ENCODE measurements at regions not wholly inside any gene's neighbourhood (a gene's known extent, or its start where the extent isn't known, plus 50 kb on each side); places are given as distances from the start of the nearest gene placed in this dataset.
"Not testable (repeated sequence)": the region's sequence is repeated elsewhere in the genome, so short reads cannot be mapped to it uniquely, and the experiment has no call there.

DNA sequence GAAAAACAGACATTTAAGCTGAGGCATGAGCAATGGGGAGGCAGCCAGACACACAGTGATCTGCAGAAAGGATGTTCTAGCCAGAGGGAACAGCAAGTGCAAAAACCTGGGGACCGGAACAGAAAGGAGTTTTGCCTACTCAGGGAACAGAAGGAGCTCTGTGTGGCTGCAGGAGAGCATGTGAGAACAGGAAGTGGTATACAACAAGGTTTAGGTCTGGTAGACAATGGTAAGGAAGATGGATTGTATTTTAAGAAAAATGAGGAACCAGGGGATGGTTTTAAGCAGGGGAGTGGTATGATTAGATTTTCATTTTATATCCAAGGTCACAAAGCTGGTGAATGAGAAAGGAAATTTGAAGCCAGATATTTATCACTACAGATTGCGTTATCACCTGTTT is 157.5 kb downstream of the UNC5CL start:
- no peak for DNase-seq

DNA sequence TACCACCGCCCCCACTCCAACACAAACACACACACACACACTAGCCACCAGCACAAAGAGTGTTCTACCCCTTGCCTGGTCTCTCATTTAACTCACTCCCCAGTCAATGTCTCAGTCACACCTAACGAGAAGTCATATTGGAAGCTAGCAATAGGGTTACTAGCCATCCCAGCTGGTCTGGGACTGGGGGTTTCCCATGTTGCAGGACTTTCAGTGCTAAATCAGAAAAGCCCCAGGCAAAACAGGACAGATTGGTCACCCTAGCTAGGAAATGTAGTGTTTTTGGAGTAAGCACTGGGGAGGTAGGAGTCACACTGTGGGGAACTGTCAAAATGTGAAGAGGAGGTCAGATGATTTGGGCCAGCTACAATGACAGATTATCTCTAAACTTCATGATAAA is 158.1 kb downstream of the UNC5CL start:
- no peak for DNase-seq

DNA sequence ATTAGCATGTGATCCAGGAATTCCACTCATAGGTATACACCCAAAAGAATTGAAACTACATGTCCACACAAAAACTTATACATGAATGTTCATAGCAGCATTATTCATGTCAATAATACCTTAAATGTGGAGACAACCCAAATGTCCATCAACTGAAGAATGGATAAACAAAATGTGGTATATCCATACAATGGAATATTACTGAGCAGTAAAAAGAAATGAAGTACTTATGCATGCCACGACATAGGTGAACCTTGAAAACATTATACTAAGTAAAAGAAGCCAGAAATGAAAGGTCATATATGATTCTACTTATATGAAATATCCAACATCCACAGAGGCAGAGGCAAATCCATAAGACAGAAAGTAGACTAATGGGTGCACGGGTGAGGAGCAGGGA is 159.9 kb downstream of the UNC5CL start:
- DNase-seq = no peak

DNA sequence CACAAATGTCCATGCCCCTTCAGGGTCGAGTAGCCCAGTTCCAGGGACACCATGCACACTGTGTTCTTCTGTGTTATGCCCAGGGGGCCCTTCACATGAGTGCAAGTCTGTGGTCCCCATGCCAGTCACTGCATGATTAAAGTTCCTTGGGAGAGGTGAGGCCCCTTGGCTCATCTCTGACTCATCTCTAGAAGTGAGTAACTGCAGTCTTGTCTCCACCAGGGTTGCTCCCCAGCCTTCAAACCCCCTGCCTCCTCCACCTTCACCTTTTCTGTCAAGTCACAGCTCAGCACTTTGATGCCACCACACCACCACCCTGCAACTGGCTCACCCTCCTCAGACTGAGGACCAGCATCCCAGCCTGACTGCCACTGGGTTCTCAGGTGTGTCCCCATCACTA is 161.7 kb downstream of the UNC5CL start:
- DNase-seq = no peak

DNA sequence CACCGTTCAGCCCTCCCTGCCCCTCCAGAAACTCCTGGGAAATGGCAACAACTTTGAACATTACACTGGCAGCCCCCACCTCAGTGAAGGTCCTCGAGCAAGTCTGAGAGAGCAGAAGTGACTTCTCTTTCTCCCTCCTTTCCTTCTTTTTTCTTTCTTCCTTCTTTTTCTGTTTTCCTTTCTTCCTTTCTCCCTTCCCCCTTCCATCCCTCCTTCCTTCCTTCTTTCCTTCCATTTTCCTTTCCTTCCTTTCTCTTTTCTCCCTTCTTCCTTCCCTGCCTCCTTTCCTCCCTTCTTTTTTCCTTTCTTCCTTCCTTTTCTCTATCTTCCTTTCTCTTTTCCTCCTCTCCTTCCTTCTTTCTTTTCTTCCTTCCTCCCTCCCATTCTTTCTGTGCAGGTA is 162.7 kb downstream of the UNC5CL start:
- no peak for DNase-seq

DNA sequence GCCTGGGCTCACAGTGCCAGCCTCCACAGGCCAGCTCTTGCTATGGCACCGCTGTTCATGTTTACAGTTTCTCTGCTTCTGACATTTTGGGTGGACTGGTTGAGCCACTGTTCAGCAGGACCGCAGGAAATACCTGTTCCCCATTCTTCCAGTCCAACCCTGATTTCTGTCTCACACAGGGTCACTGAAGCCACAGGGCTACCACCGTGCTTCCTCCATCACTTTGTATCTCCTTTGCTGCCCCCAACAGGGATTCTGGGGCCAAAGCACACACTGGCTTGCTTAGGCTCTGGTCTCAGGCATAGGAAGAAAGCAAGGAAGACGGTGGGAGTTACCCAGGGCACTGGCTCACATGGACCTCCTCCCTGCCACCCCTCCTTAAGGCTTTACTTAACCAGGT is 164.5 kb downstream of the UNC5CL start:
- no peak for DNase-seq

DNA sequence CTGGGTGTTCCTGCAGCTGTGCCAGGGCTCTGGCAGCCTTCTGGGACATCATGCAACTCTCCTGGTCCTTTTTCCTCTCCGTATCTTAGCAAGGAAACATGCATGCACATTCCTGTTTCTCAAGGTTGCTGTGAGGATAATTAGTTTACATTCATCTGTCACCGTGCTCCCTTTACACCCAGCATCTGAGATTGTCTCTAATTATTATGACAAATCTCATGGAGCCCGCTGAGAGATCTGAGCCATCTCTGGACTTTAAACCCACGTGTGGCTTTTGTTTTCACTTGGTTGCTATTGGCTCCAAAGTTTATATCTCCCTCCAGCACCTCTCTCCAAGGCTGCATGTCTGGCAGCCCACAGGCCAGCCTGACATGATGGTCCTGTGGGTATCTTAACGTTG is 167.6 kb downstream of the UNC5CL start:
- no peak for DNase-seq

DNA sequence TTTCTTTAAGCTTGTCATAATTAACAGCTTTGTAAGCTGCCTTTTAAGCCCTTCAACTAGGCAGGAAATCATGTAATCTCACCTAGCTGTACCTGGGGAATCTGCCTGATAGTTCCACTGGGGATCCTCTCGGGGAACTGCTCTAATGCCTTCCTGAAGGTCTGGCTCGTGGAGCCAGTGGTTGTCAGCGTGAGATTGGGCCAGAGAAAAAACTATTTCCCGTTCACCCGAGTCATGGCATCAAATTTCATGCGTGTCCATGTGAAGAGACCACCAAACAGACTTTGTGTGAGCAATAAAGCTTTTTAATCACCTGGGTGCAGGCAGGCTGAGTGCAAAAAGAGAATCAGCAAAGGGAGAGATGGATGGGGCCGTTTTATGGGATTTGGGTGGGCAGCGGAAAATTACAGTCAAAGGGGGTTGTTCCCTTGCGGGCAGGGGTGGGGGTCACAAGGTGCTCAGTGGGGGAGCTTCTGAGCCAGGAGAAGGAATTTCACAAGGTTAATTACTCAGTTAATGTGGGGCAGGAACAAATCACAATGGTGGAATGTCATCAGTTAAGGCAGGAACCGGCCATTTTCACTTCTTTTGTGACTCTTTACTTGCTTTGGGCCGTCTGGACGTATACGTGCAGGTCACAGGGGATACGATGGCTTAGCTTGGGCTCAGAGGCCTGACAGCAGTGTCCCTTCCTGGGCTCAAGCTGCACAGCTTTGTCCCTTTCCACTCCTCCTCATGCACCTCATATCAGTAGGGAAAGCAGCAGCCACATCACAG is 170.7 kb downstream of the UNC5CL start:
- not testable (repeated sequence) for DNase-seq

DNA sequence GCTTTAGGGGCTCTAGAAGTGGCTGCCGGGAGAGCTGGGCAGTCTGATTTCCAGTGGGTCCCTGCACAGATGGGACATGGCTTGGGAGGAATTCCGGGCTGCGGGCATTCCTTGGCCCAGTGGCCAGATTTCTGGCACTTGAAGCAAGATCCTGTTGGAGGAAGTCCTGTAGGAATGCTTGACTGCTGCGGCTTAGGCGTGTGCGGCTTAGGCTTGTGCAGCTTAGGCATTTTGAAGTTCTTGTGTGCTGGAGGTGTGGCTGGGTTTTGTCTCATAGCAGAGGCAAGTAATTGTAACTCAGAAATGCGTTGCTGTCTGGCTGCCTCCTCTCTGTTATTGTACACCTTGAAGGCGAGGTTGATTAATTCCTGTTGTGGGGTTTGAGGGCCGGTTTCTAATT is 171.5 kb downstream of the UNC5CL start:
- not testable (repeated sequence) for DNase-seq

DNA sequence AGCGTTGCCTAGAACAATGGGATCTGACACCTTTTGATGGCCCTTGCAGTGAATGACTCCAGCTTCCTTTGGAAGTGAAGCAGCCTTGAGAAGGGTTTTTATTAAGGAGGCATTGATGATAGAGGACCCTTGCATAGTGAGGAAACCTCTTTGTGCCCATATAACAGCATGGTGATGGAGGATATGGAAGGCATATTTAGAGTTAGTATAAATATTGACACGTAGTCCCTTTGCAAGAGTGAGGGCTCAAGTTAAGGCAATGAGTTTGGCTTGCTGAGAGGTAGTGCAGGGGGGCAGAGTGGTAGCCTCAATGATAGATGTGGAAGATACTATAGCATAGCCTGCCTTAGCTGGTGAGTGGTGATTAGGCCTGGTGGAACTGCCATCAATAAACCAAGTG is 173.8 kb downstream of the UNC5CL start:
- not testable (repeated sequence) for DNase-seq

DNA sequence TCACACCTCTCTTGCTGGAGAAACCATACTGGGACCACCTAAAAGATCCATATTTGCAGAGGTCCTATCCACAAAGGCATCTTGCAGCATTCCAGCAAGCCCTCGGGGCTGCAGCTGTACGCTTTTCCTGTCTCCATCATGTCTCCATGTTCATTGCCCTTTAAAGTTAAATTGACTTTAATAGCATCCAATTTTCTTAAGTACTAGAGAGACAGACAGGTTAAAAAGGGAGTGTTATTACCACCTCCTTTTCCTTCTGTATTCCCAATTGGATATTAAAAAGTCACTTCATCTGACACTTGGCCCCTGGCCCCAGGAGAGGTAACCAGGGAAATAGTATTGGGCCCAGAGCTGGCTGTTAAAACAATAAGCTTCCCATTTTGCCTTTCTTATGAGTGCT is 178.6 kb downstream of the UNC5CL start:
- DNase-seq = no peak

DNA sequence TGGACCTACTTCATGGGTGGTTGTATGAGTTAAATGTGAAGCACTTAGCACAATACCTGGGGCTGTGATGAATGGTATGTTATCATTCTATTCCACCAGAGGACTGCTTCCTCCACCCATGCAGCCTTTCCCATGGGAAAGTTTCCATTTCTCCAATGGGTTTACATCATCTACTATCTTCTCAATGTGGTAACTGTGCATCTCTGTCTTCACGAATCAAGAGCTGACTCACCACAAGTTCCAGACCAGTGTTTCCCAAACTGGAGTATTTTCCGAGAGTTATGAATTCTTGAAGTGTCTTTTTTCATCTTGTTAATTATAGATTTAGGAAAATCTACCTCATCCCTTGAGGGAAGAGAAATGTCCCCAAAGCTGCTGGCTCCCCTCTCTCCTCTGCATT is 182.8 kb downstream of the UNC5CL start:
- no peak for DNase-seq

DNA sequence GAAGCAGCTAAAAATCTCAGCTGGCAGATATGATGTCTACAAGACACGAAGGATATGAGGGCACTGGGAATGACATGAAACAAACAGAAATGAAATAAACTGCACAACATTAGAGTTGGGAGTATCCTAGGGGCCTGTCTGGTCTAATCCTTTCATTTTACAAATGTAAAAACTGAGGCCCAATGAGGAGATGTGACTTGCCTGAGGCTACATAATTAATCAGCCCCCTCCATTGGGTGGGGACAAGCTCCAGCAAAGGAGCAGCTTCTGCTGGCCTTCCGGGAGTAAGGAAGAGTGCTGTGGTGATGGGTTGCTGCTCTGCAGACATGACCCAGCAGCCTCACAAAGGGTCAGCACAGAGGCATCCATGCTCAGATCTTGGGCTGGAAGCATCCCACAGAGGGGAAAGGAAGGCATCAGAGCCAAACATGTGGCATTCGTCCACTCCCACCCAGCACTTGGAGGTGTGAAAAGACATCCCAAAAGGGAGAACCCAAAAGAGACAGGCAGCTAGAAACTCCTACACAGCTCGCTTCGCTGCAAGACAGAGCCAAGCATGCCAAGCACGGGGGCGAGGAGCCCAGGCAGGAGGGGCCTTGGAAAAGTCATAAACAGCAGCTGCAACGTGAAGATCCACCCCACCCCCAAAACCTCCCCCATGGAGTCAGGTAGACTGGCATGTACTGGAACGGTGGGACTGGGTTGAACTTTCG is 183.7 kb downstream of the UNC5CL start:
- DNase-seq = no peak

DNA sequence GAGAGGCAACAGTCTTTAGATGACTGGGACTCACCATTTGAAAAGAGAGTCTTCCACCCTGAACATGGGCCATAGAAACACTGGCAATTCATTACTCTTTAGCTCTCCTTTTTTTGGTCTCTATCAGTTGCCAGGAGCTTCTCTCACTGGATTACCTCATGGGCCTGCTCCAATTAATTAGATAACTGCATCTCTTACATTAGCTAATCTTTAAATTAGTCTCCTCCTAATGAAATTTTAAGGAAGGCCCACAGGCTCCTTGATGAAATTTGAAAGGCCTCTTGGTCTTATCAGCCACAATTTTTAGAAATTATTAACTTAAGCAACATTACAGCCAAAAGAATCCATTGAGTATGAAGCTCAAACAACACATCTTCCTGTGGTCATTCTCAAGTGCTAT is 184.4 kb downstream of the UNC5CL start:
- no peak for DNase-seq

DNA sequence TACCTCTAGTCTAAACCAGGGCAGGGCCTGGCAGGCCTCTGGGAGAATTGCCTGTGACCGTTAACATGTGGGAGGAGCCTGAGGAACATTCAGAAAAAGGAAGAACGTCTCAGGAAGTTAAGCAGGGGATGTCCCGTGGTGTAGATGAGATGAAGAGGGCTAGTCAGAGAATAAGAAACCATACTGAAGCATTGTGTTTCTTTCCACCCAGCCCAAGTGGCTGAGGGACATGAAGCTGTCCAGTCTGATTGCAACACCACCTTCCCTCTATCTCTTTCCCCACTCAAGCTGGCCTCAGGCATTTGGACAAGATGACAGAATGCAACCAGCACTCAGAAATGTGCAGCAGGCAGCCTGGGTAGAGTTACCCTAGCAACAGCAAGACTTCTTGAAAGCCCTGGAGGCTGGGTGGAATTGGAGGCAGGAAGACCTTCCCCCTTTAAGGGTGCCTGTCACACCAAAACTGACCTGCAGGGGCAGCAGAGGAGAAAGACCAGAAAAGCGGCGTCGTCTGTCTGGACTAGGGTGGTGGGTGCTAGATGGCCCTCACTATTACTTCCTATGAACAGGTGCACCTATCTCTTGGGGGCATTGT is 186.1 kb downstream of the UNC5CL start:
- no peak for DNase-seq

DNA sequence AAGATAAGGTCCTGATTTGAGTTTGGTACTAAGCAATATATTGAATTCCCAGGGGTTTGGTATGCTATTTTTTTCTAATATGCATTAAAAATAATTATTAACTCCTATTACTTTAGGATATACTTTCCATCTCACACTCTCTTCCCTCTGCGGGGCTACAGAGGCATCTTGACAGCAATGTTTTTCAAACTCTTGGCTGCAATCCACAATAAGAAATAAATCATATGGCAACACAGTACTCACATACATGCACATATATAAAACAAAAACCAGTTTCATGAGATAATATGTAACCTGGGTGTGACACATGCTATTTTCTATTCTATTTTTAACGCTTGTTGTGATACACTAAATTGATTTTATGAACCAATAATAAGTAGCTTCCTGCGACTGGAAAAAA is 189.5 kb downstream of the UNC5CL start:
- DNase-seq = no peak

DNA sequence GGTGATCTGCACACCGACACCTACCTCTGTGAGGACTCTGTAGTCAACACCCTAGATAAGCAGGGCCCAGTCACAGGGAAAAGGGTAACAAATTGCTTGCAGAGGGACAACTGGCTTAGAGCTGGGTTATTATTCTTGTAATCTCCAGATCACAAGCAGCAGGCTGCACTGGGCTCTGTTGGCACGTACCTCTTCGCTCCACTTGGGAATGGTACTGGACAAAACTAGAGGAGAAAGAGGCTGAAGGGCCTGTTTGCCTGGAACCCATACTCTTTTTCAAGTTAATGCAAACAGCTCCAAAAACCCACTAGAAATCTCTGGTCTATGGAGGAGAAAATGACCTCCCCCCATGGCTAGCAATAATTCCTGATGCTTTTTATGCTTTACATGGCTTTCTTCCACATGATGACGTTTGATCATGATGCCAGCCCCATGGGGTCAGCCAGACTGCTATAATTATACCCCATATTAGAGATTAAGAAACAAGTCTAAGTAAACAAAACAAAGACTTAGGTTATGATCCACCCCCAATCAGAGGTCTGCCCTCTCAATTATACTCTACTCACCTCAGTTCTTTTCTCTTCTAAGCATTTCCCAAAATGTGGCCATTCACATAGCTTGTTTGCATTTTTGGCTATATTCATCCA is 190.0 kb downstream of the UNC5CL start:
- DNase-seq = no peak

DNA sequence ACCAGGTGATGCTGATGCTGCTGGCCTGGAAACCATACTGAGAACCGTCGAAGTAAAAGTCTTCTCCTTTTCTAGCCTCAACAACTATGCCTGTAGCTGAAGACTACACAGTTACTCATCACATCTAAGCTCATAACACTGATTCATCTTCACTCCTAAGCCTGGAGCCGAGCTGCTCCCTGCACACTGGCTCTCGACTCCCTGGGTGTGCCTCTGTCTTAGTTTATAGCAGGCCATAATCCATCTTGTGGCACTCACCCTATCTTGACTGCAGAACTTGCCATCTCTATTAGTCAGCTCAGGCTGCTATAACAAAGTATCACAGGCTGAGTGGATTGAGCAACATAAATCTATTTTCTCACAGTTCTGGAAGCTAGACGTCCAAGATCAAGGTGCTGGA is 191.0 kb downstream of the UNC5CL start:
- no peak for DNase-seq

DNA sequence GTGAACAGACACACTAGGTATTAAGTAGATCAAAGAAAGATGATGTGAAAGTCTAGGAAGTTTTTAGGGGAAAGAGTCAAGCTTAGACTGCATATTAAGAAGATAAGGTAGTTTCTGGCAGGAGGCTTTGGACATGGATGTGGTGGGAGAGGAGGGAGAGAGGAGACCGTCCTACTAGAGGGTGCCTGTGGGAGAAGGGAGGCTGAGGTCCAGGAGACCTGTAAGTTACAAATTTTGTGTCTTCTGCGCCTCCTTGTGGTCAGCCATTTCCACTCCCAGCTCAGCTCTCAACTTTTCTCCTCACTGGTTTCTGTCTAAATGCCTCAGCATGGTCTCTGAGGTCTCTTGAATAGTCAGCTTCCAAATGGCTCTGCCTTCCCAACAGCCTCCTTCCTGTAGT is 193.5 kb downstream of the UNC5CL start:
- DNase-seq = peak; percentile 7

DNA sequence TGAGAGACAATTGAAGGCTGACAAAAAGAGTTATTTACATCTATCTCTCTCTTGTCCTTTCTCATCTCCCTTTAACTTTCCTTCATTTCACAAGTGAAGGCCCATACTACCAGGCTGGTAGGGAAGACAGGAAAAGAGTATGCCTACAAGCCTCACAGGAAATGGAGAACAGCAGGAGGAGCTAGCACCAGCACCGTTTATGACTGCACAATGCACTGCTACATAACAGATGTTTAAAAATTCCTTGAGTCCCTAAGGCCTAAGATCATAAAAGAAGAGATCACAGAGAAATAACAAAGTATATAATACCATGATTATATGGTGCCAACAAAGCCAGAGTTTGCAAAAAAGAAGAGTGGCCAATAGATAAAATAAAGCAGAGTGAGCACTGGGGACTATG is 194.8 kb downstream of the UNC5CL start:
- DNase-seq = no peak

DNA sequence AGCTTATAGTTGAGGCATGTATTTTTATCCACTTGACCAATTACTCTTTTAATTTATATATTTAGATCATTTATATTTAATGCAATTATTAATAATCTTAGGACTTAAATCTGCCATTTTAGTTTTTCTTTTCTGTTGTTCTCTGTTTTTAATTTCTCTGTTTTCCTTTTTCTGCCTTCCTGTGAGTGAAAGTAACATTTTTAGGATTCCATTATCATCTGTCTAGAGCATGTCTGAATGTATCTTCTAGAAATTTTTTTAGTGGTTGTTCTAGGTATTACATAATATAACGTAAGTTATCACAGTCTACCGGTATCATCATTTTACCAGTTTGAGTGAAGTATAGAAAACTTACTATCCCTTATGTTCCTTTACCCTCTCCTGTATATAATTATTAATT is 197.3 kb downstream of the UNC5CL start:
- DNase-seq = no peak

DNA sequence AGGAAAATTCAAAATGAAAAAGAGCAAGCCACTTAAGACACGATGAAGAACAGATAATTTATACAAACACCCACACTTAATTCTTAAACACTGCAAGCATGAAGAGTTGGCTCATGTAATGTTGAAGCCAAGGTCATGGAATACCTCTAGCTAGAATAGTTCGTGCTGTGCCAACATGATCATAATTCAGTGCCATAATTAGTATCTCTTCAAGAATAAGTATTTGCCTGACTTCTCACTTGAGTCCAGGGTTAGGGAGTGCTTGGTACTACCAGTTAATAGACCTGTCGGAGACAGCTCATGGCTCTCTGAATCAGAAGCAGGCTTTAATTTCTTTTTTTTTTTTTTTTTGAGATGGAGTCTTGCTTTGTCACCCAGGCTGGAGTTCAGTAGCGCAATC is 206.3 kb downstream of the UNC5CL start:
- DNase-seq = no peak

DNA sequence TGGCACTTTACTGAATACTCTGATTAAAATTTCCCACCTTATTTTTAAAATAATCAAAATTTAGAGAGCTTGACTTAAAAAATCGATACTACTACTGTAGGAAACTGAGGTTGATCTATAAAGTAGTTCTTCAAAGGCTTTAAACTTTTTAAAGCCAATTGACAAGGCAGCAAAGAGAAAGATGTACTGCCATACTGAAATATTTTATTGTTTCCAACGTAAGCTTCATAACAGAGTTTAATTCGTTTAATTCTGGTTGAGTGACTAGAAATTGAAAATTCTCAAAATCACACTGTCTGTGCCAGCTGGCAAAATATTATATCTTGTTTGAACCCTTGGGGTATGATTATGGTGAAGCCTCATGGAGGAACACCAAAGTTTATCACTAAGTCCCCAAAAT is 207.6 kb downstream of the UNC5CL start:
- DNase-seq = no peak

DNA sequence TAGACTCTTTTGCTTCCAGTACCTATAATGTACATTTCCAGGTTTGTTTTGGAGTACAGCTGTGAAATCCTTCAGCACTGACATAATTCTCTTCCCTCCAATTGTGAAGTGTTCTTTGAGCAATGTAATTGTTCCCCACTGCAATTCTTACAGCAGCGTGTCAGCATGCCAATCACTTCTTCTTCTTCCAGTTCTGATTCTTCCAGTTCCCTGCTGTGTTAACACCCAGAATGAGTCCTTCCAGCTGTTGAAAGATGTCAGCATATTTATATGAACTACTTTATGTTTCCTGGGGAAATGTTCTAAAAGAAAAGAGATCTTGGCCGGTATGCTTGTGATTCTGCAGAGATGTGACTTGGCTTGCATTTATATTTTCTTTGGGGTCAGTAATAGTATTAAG is 213.9 kb downstream of the UNC5CL start:
- no peak for DNase-seq
